ENCODE measurements at regions not wholly inside any gene's neighbourhood (a gene's known extent, or its start where the extent isn't known, plus 50 kb on each side); places are given as distances from the start of the nearest gene placed in this dataset.

GRCh38 chr3:43979645-43980044 is 262.0 kb upstream of the TOPAZ1 start:
- DNase-seq = no peak
- no peaks in the 10 kb centered on the region for H3K36me3 Mint-ChIP-seq (ENCODE audit: low read depth)
- H3K27me3 Mint-ChIP-seq (ENCODE audit: insufficient read depth) = peaks cover 24% of the 10 kb centered on the region
- H3K4me1 Mint-ChIP-seq (ENCODE audit: low read depth) = no peaks in the 10 kb centered on the region
- H3K4me3 Mint-ChIP-seq = no peak overlapping the region
- H3K27ac Mint-ChIP-seq = no peak overlapping the region
- H3K9me3 Mint-ChIP-seq = no peaks in the 10 kb centered on the region
- no peak for TF ChIP-seq CTCF (IDR thresholded peaks at IDR 0.05)

DNA sequence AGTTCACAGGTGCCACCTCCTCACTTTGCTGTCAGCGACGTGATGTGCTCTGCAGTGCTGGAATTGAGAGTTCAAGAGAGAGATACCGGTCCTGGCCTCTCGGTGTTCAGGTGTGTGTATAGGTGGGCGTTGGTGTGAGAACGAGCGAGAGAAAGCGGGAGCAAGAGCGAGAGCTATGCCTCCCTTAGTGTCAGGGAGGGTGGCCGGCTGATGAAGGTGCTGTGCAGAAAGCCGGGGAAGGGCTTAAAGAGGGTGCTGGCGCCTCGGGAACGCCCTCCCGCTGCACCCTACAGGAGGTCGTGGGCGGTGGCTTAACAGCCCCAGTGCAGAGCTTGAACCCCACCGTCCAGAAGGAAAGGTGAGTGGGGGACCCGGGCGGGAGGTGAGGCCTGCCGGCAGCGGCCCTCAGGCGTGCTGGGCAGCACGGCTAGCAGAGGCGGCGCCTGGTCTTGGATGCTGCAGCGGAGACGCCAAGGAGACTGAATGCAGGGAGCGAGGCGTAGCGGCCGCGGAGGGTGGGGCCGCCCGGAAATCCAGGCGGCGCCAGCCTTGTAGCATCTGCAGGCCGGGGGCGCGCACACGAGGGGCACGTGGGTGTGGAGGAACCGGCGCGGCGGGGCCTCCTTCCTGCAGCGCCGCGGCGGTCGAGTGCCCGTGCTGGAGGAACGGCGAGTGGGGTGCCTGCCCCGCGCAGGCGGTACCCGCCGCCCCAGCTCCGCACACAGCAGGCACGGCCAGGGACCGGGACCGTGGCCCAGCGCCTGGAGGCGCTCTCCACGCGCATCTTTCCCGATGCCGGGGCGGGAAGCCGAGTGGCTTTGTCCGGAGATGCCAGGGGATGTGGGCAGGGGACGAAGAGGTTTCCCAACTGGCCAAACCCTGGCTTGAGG is 246.8 kb upstream of the TOPAZ1 start:
- Mint-ChIP-seq H3K4me1 (ENCODE audit: low read depth) (peaks cover 44% of the 10 kb centered on the region), H3K4me3 (peak overlapping the region; percentile 90), H3K9me3 (peaks cover 10% of the 10 kb centered on the region), H3K36me3 (ENCODE audit: low read depth) (peaks cover 13% of the 10 kb centered on the region; the same call in 1 of the 2 replicates), H3K27ac (no peak overlapping the region), H3K27me3 (ENCODE audit: insufficient read depth) (peaks cover 29% of the 10 kb centered on the region)
- TF ChIP-seq CTCF (IDR thresholded peaks at IDR 0.05) = no peak
- DNase-seq = no peak

- Mint-ChIP-seq H3K4me1 (ENCODE audit: low read depth) (peaks cover 52% of the 10 kb centered on the region), H3K4me3 (peak overlapping the region; percentile 90), H3K27ac (peak overlapping the region; percentile 46; the same call in 1 of the 2 replicates), H3K36me3 (ENCODE audit: low read depth) (peaks cover 9% of the 10 kb centered on the region; the same call in 1 of the 2 replicates), H3K27me3 (ENCODE audit: insufficient read depth) (peaks cover 31% of the 10 kb centered on the region), H3K9me3 (peaks cover 6% of the 10 kb centered on the region)
- DNase-seq = no peak
- TF ChIP-seq CTCF (IDR thresholded peaks at IDR 0.05) = no peak
Measured at GRCh38 chr3:43995547-43996378, 245.9 kb upstream of the TOPAZ1 start.

DNA sequence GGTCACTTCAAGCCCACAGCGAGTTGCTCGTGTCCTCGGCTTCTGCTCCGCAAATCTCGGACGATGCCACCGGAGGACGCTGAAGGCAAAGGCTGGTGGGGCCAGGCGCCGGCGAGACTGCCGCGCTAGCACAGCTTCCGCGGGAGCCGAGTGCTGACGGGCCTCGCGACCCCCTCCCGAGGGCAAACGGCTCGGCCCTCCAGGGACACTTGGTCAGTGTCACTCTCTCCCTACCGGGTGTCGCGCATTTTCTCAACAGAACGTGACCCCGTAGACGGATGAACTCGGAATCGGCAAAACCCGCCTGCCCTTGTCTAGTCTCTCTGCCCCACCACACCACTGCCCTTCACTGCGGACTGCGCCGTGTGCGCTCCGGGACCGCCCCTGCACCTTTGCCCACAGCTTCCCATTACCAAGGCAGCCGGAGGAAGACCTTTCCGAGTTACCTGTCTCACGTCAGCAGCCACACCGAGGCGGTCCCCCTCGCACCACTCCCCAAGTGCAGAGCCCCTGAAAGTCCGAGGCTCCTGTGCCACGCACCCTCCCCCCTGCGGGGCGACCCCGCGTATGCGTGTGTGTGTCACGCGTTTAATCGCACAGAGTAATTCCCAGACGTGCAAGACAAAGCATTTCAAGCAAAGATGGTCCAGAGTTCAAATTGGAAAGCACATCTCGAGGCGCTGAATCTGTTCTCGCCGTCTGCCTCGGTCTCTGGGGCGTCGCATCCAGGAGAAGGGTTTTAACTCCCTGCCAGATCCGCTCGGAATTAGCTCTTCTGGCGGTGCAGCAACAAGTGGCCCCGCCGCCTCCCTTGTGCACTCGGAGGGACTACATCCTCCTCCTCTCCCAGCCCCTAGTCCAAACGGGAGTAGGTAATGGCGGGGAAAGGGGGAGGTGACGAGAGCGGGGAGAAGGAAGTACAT is 245.0 kb upstream of the TOPAZ1 start:
- peaks cover 27% of the 10 kb centered on the region for H3K27me3 Mint-ChIP-seq (ENCODE audit: insufficient read depth)
- H3K4me1 Mint-ChIP-seq (ENCODE audit: low read depth) = peaks cover 61% of the 10 kb centered on the region
- peak; percentile 41 for DNase-seq
- H3K4me3 Mint-ChIP-seq = peak overlapping the region; percentile 90
- H3K36me3 Mint-ChIP-seq (ENCODE audit: low read depth) = peaks cover 4% of the 10 kb centered on the region; the same call in 1 of the 2 replicates
- no peaks in the 10 kb centered on the region for H3K9me3 Mint-ChIP-seq
- peak overlapping the region; percentile 85 for H3K27ac Mint-ChIP-seq
- peak; percentile 58 for TF ChIP-seq CTCF (IDR thresholded peaks at IDR 0.05)

- Mint-ChIP-seq H3K9me3 (no peaks in the 10 kb centered on the region), H3K4me3 (peak overlapping the region; percentile 90), H3K4me1 (ENCODE audit: low read depth) (peaks cover 68% of the 10 kb centered on the region), H3K27me3 (ENCODE audit: insufficient read depth) (peaks cover 24% of the 10 kb centered on the region), H3K27ac (peak overlapping the region; percentile 85), H3K36me3 (ENCODE audit: low read depth) (no peaks in the 10 kb centered on the region)
- no peak for DNase-seq
- no peak for TF ChIP-seq CTCF (IDR thresholded peaks at IDR 0.05)
Measured at GRCh38 chr3:43997316-43997715, 244.4 kb upstream of the TOPAZ1 start.
